CD4-positive, alpha-beta T cell treated with Interleukin-6 at 100 ng/mL for 8 hours (primary cell): ENCODE measurements at regions not wholly inside any gene's neighbourhood (a gene's known extent, or its start where the extent isn't known, plus 50 kb on each side); places are given as distances from the start of the nearest gene placed in this dataset.

Experiments used
- DNase-seq: peaks from one replicate; pipeline ENCODE4 v3.0.0-alpha.2; 2020; ENCODE audit warnings: mixed read lengths, low spot score

- no peak for DNase-seq
These were observed 58.8 kb upstream of the RAI14 start for GRCh38 chr5:34597034-34598027.

GRCh38 chr5:34598177-34598794 lies 57.8 kb upstream of the RAI14 start:
- DNase-seq, result no peak

- no peak for DNase-seq
These were observed 56.5 kb upstream of the RAI14 start for GRCh38 chr5:34599471-34600117.

GRCh38 chr5:34600118-34600493 lies 56.0 kb upstream of the RAI14 start:
- no peak for DNase-seq

- no peak for DNase-seq
These were observed 52.8 kb upstream of the RAI14 start for GRCh38 chr5:34603378-34603777.

DNA sequence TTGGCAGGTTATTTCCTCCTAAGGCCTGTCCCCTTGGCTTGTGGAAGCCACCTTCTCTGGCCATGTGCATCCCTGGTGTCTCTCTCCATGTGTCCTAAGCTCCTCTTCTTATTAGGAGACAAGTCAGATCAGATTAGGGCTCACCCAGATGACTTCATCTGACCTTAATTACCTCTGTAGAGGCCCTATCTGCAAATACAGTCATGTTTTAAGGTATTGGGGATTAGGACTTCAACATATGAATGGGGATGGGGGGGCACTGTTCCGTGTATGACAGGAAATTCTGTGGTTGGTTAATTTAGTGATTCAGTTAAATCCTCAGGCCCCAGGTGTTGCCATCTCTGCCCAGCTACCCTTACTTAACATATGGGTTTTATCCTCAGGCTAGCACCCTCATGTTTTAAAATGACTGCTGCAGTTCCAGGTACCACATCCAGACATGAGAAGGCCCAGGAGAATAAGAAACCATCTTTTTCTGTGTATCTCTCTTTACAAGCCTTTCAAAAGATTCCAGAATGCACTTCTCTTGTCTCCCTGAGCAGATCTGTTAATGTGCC lies 51.9 kb upstream of the RAI14 start:
- no peak for DNase-seq

DNA sequence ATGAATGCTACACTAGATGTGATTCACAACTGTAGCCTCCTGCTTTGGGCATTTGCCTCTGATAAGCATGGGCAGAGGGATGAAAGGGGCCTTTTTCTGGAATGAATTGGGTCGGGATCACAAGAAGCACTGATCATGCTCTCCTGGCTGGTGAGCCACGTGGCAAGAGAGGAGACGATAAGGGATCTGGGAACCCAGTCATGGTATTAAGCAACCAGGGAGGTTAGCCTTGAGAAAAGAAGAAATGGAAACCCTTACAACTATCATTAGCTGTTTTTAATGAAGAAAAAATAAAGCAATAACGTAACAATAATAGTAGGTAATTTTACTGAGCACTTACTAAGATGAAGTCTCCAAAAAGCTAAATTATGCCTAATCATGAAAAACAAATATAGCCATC lies 50.0 kb upstream of the RAI14 start:
- DNase-seq, result no peak
